Endothelial cell of umbilical vein (primary cell): ENCODE measurements at regions not wholly inside any gene's neighbourhood (a gene's known extent, or its start where the extent isn't known, plus 50 kb on each side); places are given as distances from the start of the nearest gene placed in this dataset.

ENCODE experiments used
- CTCF ChIP-seq, 2 donors: IDR thresholded peaks; 1 replicate in 1 of 2; 2 replicates in 1 of 2; pipeline ENCODE4 v1.5.1; 2011; ENCODE audit warnings: low read length in 2 of 2, mild to moderate bottlenecking in 2 of 2, moderate library complexity in 2 of 2, control low read depth in 1 of 2, inconsistent platforms in 1 of 2, low read depth in 1 of 2; ENCODE audit not compliant: insufficient read depth in 1 of 2; ENCODE audit errors: extremely low read depth in 1 of 2
- FOS ChIP-seq: IDR thresholded peaks from 2 replicates; pipeline ENCODE4 v1.6.1; 2011; ENCODE audit warnings: mild to moderate bottlenecking, low read length, moderate library complexity, borderline replicate concordance; ENCODE audit not compliant: insufficient read depth
- JUN ChIP-seq: IDR thresholded peaks from 2 replicates; pipeline ENCODE4 v1.6.1; 2011; ENCODE audit warnings: borderline replicate concordance, low read depth; ENCODE audit not compliant: insufficient read length, insufficient read depth
- MAX ChIP-seq: IDR thresholded peaks from 2 replicates; pipeline ENCODE4 v1.6.1; 2011; ENCODE audit not compliant: insufficient read depth, insufficient read length
- POLR2A ChIP-seq: IDR thresholded peaks from 2 replicates; pipeline ENCODE4 v1.6.1; 2012; ENCODE audit warnings: low read depth, mild to moderate bottlenecking, control low read depth, low read length
- POLR2AphosphoS5 ChIP-seq: IDR thresholded peaks from 2 replicates; pipeline ENCODE4 v1.6.1; 2012; ENCODE audit warnings: low read depth, mild to moderate bottlenecking, control low read depth, low read length, moderate library complexity; ENCODE audit not compliant: insufficient read depth

- no peak for TF ChIP-seq CTCF (IDR thresholded peaks at IDR 0.05; ENCODE audit: extremely low read depth in 1 of 2, insufficient read depth in 1 of 2, low read depth in 1 of 2, low read length in 2 of 2)
- no peak for TF ChIP-seq POLR2AphosphoS5
- no peak for TF ChIP-seq FOS
- TF ChIP-seq MAX = no peak
- no peak for TF ChIP-seq JUN
- TF ChIP-seq POLR2A = no peak
Observed at GRCh38 chr3:132116601-132117000, 81.8 kb upstream of the CPNE4 start.
